Progenitor cell of endocrine pancreas (in vitro differentiated cells): ENCODE measurements at regions not wholly inside any gene's neighbourhood (a gene's known extent, or its start where the extent isn't known, plus 50 kb on each side); places are given as distances from the start of the nearest gene placed in this dataset.
"Not testable (repeated sequence)": the region's sequence is repeated elsewhere in the genome, so short reads cannot be mapped to it uniquely, and the experiment has no call there.

Experiments used
- DNase-seq: peaks from one replicate; pipeline ENCODE4 v3.0.0; 2021; ENCODE audit warnings: low spot score; ENCODE audit not compliant: unreplicated experiment
- H3K27ac Mint-ChIP-seq: 2 replicates; pipeline ENCODE4 v1.8.0; 2021; ENCODE audit warnings: mild to moderate bottlenecking, moderate library complexity, mixed read lengths
- H3K27me3 Mint-ChIP-seq: 2 replicates; pipeline ENCODE4 v1.8.0; 2021; ENCODE audit warnings: mixed read lengths
- H3K36me3 Mint-ChIP-seq: 2 replicates; pipeline ENCODE4 v1.8.0; 2022; ENCODE audit warnings: mixed read lengths; ENCODE audit not compliant: insufficient read depth
- H3K4me1 Mint-ChIP-seq: 2 replicates; pipeline ENCODE4 v1.8.0; 2021; ENCODE audit warnings: low read depth, mixed read lengths
- H3K4me3 Mint-ChIP-seq: 2 replicates; pipeline ENCODE4 v1.8.0; 2021; ENCODE audit warnings: low read depth, mild to moderate bottlenecking, moderate library complexity, mixed read lengths
- H3K9me3 Mint-ChIP-seq: 2 replicates; pipeline ENCODE4 v1.8.0; 2021; ENCODE audit warnings: low read depth, mixed read lengths
- CTCF ChIP-seq: fragments of 200-600 bp; sonication (generic); IDR thresholded peaks from one replicate; pipeline ENCODE4 v1.5.0; 2021; ENCODE audit warnings: antibody characterized with exemption, mild to moderate bottlenecking; ENCODE audit not compliant: unreplicated experiment

GRCh38 chr2:8343031-8343430 is 338.8 kb upstream of the ID2 start:
- Mint-ChIP-seq H3K9me3 (peaks cover 3% of the 10 kb centered on the region), H3K27ac (no peak overlapping the region), H3K27me3 (no peaks in the 10 kb centered on the region), H3K4me1 (peaks cover 29% of the 10 kb centered on the region), H3K4me3 (no peak overlapping the region), H3K36me3 (peaks cover 1% of the 10 kb centered on the region)
- no peak for DNase-seq
- no peak for TF ChIP-seq CTCF

GRCh38 chr2:8344144-8345097 is 337.4 kb upstream of the ID2 start:
- no peak overlapping the region for H3K27ac Mint-ChIP-seq
- H3K27me3 Mint-ChIP-seq = no peaks in the 10 kb centered on the region
- H3K9me3 Mint-ChIP-seq = peaks cover 3% of the 10 kb centered on the region
- H3K4me1 Mint-ChIP-seq = peaks cover 43% of the 10 kb centered on the region
- no peak for TF ChIP-seq CTCF
- no peak overlapping the region for H3K4me3 Mint-ChIP-seq
- peaks cover 1% of the 10 kb centered on the region for H3K36me3 Mint-ChIP-seq
- DNase-seq = no peak

- H3K4me1 Mint-ChIP-seq = peaks cover 46% of the 10 kb centered on the region
- no peak for TF ChIP-seq CTCF
- peaks cover 1% of the 10 kb centered on the region for H3K36me3 Mint-ChIP-seq
- no peak for DNase-seq
- H3K27me3 Mint-ChIP-seq = no peaks in the 10 kb centered on the region
- no peak overlapping the region for H3K4me3 Mint-ChIP-seq
- H3K27ac Mint-ChIP-seq = no peak overlapping the region
- peaks cover 3% of the 10 kb centered on the region for H3K9me3 Mint-ChIP-seq
Measured at GRCh38 chr2:8345200-8345599, 336.7 kb upstream of the ID2 start.

GRCh38 chr2:8346208-8346607 is 335.6 kb upstream of the ID2 start:
- H3K4me3 Mint-ChIP-seq = no peak overlapping the region
- no peak overlapping the region for H3K27ac Mint-ChIP-seq
- no peaks in the 10 kb centered on the region for H3K9me3 Mint-ChIP-seq
- H3K4me1 Mint-ChIP-seq = peaks cover 46% of the 10 kb centered on the region
- DNase-seq = no peak
- no peaks in the 10 kb centered on the region for H3K27me3 Mint-ChIP-seq
- no peak for TF ChIP-seq CTCF
- peaks cover 1% of the 10 kb centered on the region for H3K36me3 Mint-ChIP-seq

- TF ChIP-seq CTCF = no peak
- Mint-ChIP-seq H3K9me3 (no peaks in the 10 kb centered on the region), H3K36me3 (no peaks in the 10 kb centered on the region), H3K4me3 (no peak overlapping the region), H3K4me1 (peaks cover 46% of the 10 kb centered on the region), H3K27me3 (no peaks in the 10 kb centered on the region), H3K27ac (no peak overlapping the region)
- DNase-seq = no peak
Measured at GRCh38 chr2:8346706-8347430, 335.0 kb upstream of the ID2 start.

GRCh38 chr2:8348911-8349310 is 332.9 kb upstream of the ID2 start:
- Mint-ChIP-seq H3K4me1 (peaks cover 39% of the 10 kb centered on the region), H3K27ac (peak overlapping the region; percentile 51), H3K4me3 (peak overlapping the region; percentile 34)
- not testable (repeated sequence) for H3K36me3 Mint-ChIP-seq, H3K27me3 Mint-ChIP-seq, DNase-seq, H3K9me3 Mint-ChIP-seq
